Panc1 (cell line): ENCODE measurements at regions not wholly inside any gene's neighbourhood (a gene's known extent, or its start where the extent isn't known, plus 50 kb on each side); places are given as distances from the start of the nearest gene placed in this dataset.

Experiments used
- ATAC-seq: fragments of 200-7000 bp; cut with Tn5 transposase; 2 replicates; pipeline ENCODE4 v1.9.1; 2020; ENCODE audit warnings: mild to moderate bottlenecking, moderate library complexity
- BruUV-seq: library from RNA; stranded (reverse); fragments of 400-500 nt; replicated peaks from 2 replicates; lab custom pipeline; 2021; lab: Mats Ljungman, UMichigan
- CTCF ChIA-PET: fragments of 300-600 bp; sonication (Branson Sonifier 250); formaldehyde crosslinking; loops from one replicate; lab custom pipeline; 2022; ENCODE audit warnings: antibody characterized with exemption; lab: Charles Lee
- POLR2A ChIA-PET: fragments of 300-600 bp; sonication (Branson Sonifier 250); formaldehyde crosslinking; loops from one replicate; lab custom pipeline; 2022; ENCODE audit warnings: antibody characterized with exemption; lab: Charles Lee
- DNase-seq: peaks from one replicate; pipeline ENCODE4 v3.0.0-alpha.2; 2010; ENCODE audit warnings: low read depth, low spot score
- H3K27ac ChIP-seq: 2 replicates; pipeline ENCODE4 v1.5.1; 2011; ENCODE audit warnings: mild to moderate bottlenecking, low read length, inconsistent platforms
- H3K27me3 ChIP-seq: fragments of 200-500 bp; sonication (Bioruptor generic); 2 replicates; pipeline ENCODE4 v1.6.0; 2014; ENCODE audit warnings: low read length, inconsistent platforms; ENCODE audit not compliant: control insufficient read depth, insufficient read depth
- H3K36me3 ChIP-seq: fragments of 200-500 bp; sonication (Bioruptor generic); 2 replicates; pipeline ENCODE4 v1.5.1; 2014; ENCODE audit warnings: inconsistent platforms, mild to moderate bottlenecking, low read length, moderate library complexity; ENCODE audit not compliant: control insufficient read depth, insufficient read depth
- H3K4me1 ChIP-seq: 2 replicates; pipeline ENCODE4 v1.5.1; 2011; ENCODE audit warnings: inconsistent platforms, mild to moderate bottlenecking, low read length, moderate library complexity; ENCODE audit not compliant: control insufficient read depth, insufficient read depth
- H3K4me3 ChIP-seq, 2 experiments: 2 replicates each; pipeline ENCODE4 v1.5.1; 2011 to 2012; ENCODE audit warnings: low read depth in 2 of 2, low read length in 2 of 2, mild to moderate bottlenecking in 2 of 2, inconsistent platforms in 1 of 2, moderate library complexity in 1 of 2
- H3K9me3 ChIP-seq: fragments of 200-500 bp; sonication (Bioruptor generic); 2 replicates; pipeline ENCODE4 v1.5.1; 2014; ENCODE audit warnings: low read depth, mild to moderate bottlenecking, inconsistent platforms, low read length, moderate library complexity; ENCODE audit not compliant: control insufficient read depth, insufficient read depth
- CTCF ChIP-seq: fragments of 450-650 bp; IDR thresholded peaks from 2 replicates; pipeline ENCODE4 v1.5.1; 2017; ENCODE audit warnings: mild to moderate bottlenecking
- POLR2AphosphoS5 ChIP-seq: IDR thresholded peaks from 2 replicates; pipeline ENCODE4 v1.6.1; 2012; ENCODE audit warnings: mild to moderate bottlenecking, low read depth, low read length, moderate library complexity
- SIN3A ChIP-seq: IDR thresholded peaks from 2 replicates; pipeline ENCODE4 v1.6.1; 2012; ENCODE audit warnings: low read depth, mild to moderate bottlenecking, low read length, moderate library complexity, borderline replicate concordance; ENCODE audit not compliant: insufficient read depth
- TCF7L2 ChIP-seq: IDR thresholded peaks from 2 replicates; pipeline ENCODE4 v1.6.1; 2011; ENCODE audit warnings: mild to moderate bottlenecking, low read depth, low read length, inconsistent platforms
- in situ Hi-C: cut with HindIII; loops from 2 replicates; pipeline ENCODE4 v1.10.0; 2016; ENCODE audit warnings: low sequenced_read_pairs, low pct_unique_long_range_greater_than_20kb
- intact Hi-C: fragments of 100-400 bp; cut with micrococcal nuclease; formaldehyde crosslinking; loops from one replicate; pipeline ENCODE4 v1.10.0; 2022; ENCODE audit not compliant: unreplicated experiment
- TF ChIP-seq, protein P1 (sequence below), 2 experiments: IDR thresholded peaks; 2 replicates each; pipeline ENCODE4 v1.6.1; 2011 to 2012; ENCODE audit warnings: low read depth in 2 of 2, control low read depth in 1 of 2, low read length in 1 of 2, mild to moderate bottlenecking in 1 of 2, moderate library complexity in 1 of 2; ENCODE audit not compliant: insufficient read depth in 1 of 2

GRCh38 chr4:170307182-170307581 lies 217.4 kb upstream of the AADAT start:
- ATAC-seq (no peak), DNase-seq (no peak)
- Histone ChIP-seq H3K36me3 (no peaks in the 10 kb centered on the region), H3K9me3 (no peaks in the 10 kb centered on the region), H3K4me1 (no peaks in the 10 kb centered on the region), H3K4me3 (no peak overlapping the region), H3K27me3 (no peaks in the 10 kb centered on the region), H3K27ac (no peak overlapping the region)
- CTCF ChIA-PET: no interaction called here
- no peak for TF ChIP-seq SIN3A
- TF ChIP-seq CTCF: no peak
- no peak for TF ChIP-seq TCF7L2
- TF ChIP-seq, protein P1, sequence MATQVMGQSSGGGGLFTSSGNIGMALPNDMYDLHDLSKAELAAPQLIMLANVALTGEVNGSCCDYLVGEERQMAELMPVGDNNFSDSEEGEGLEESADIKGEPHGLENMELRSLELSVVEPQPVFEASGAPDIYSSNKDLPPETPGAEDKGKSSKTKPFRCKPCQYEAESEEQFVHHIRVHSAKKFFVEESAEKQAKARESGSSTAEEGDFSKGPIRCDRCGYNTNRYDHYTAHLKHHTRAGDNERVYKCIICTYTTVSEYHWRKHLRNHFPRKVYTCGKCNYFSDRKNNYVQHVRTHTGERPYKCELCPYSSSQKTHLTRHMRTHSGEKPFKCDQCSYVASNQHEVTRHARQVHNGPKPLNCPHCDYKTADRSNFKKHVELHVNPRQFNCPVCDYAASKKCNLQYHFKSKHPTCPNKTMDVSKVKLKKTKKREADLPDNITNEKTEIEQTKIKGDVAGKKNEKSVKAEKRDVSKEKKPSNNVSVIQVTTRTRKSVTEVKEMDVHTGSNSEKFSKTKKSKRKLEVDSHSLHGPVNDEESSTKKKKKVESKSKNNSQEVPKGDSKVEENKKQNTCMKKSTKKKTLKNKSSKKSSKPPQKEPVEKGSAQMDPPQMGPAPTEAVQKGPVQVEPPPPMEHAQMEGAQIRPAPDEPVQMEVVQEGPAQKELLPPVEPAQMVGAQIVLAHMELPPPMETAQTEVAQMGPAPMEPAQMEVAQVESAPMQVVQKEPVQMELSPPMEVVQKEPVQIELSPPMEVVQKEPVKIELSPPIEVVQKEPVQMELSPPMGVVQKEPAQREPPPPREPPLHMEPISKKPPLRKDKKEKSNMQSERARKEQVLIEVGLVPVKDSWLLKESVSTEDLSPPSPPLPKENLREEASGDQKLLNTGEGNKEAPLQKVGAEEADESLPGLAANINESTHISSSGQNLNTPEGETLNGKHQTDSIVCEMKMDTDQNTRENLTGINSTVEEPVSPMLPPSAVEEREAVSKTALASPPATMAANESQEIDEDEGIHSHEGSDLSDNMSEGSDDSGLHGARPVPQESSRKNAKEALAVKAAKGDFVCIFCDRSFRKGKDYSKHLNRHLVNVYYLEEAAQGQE (IDR thresholded peaks at IDR 0.05; ENCODE audit: insufficient read depth in 1 of 2, low read depth in 2 of 2, low read length in 1 of 2): no peak
- no peak for TF ChIP-seq POLR2AphosphoS5
- POLR2A ChIA-PET: no interaction called here
- in situ Hi-C loops: no loop called here
- intact Hi-C loops: no loop called here
- no TSS peak for BruUV-seq

DNA sequence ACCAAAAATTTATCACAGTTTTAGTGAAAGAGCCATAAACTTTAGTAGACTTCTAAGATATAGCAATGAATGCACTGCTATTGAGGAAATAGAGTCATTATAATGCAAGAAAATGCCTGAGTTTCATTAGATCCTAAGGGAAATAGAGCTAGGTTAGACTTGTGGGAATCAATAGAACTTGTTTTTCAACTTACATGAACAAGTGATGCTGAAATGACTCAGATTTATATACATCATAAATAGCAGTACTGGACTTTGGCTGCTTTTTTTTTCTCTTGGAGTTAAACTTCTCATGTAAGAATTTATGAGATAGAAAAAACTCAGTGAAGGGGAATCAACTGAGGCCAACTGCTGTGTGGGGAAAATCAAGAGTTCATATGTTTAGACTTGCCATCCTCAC lies 216.5 kb upstream of the AADAT start:
- intact Hi-C loops (no loop called here), in situ Hi-C loops (no loop called here)
- Histone ChIP-seq H3K27me3 (no peaks in the 10 kb centered on the region), H3K4me3 (no peak overlapping the region), H3K27ac (no peak overlapping the region), H3K36me3 (no peaks in the 10 kb centered on the region), H3K9me3 (no peaks in the 10 kb centered on the region), H3K4me1 (no peaks in the 10 kb centered on the region)
- no peak for DNase-seq
- CTCF ChIA-PET: no interaction called here
- TF ChIP-seq POLR2AphosphoS5 (no peak), CTCF (no peak), SIN3A (no peak), TCF7L2 (no peak)
- TF ChIP-seq, protein P1 (IDR thresholded peaks at IDR 0.05; ENCODE audit: insufficient read depth in 1 of 2, low read depth in 2 of 2, low read length in 1 of 2): no peak
- ATAC-seq: no peak
- POLR2A ChIA-PET: no interaction called here
- no TSS peak for BruUV-seq
